Erythroblast (primary cell): ENCODE measurements at regions not wholly inside any gene's neighbourhood (a gene's known extent, or its start where the extent isn't known, plus 50 kb on each side); places are given as distances from the start of the nearest gene placed in this dataset.

ENCODE experiments used
- GATA1 ChIP-seq: IDR thresholded peaks from 2 replicates; pipeline ENCODE4 v1.6.1; 2011; ENCODE audit warnings: low read depth, mild to moderate bottlenecking, control low read depth, low read length, moderate library complexity
- POLR2A ChIP-seq: IDR thresholded peaks from 2 replicates; pipeline ENCODE4 v1.6.1; 2011; ENCODE audit warnings: mild to moderate bottlenecking, low read length

DNA sequence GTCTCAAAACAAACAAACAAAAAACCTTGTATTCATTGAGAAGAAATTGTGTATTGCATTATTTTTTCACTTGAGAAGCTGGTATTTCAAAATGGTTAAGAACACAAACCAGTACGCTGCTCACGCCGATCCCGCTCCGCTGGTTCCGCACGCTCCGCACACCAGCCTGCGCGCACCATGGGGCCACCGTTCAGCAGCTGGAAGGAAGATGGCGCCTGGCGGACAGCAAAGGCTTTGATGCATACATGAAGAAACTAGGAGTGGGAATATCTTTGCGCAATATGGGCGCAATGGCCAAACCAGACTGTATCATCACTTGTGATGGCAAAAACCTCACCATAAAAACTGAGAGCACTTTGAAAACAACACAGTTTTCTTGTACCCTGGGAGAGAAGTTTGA is 75.7 kb downstream of the RBM43 start:
- TF ChIP-seq POLR2A, result no peak
- TF ChIP-seq GATA1, result no peak
